GM20000 (cell line): ENCODE measurements at regions not wholly inside any gene's neighbourhood (a gene's known extent, or its start where the extent isn't known, plus 50 kb on each side); places are given as distances from the start of the nearest gene placed in this dataset.

Experiments used
- DNase-seq: peaks from one replicate; pipeline ENCODE4 v3.0.0; 2012; ENCODE audit warnings: low spot score
- TF ChIP-seq, protein P1 (sequence below): IDR thresholded peaks from 2 replicates; pipeline ENCODE4 v1.5.1; 2012; ENCODE audit warnings: mild to moderate bottlenecking, control low read depth; ENCODE audit errors: extremely low read depth, missing control alignments

DNA sequence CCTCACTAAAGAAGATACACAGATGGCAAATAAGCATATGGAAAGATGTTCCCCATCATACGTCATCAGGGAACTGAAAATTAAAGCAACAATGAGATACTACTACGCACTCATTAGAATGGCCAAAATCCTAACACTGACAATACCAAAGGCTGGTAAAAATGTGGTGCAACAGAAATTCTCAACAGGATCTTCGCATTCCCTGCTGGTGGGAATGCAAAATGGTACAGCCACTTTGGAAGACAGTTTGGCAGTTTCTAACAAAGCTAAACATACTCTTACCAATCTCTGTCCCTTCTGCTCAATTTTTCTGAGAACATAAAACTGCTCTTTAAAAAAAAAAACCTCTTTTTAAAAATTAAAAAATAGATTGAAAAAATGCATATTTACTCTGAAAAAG is 300.2 kb downstream of the FBXW7 start:
- no peak for DNase-seq
- TF ChIP-seq, protein P1, sequence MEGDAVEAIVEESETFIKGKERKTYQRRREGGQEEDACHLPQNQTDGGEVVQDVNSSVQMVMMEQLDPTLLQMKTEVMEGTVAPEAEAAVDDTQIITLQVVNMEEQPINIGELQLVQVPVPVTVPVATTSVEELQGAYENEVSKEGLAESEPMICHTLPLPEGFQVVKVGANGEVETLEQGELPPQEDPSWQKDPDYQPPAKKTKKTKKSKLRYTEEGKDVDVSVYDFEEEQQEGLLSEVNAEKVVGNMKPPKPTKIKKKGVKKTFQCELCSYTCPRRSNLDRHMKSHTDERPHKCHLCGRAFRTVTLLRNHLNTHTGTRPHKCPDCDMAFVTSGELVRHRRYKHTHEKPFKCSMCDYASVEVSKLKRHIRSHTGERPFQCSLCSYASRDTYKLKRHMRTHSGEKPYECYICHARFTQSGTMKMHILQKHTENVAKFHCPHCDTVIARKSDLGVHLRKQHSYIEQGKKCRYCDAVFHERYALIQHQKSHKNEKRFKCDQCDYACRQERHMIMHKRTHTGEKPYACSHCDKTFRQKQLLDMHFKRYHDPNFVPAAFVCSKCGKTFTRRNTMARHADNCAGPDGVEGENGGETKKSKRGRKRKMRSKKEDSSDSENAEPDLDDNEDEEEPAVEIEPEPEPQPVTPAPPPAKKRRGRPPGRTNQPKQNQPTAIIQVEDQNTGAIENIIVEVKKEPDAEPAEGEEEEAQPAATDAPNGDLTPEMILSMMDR: no peak

DNA sequence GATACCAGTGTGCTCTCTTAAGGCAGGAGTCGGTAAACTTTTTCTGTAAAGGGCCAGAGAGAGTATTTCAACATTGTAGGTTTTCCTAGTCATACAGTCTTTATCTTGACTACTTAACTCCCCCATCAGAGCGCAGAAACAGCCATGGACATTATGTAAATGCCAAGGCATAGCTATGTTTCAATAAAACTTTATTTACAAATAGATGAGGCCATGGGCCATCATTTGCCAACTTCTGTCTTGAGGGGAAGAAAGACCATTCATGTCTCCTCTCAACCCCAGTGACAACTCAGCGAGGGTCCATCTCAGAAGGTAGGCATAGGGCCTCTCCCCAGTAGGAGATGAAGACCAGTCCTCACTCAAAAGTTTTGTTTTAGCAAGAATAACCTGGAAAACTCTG is 301.3 kb downstream of the FBXW7 start:
- TF ChIP-seq, protein P1: no peak
- no peak for DNase-seq

DNA sequence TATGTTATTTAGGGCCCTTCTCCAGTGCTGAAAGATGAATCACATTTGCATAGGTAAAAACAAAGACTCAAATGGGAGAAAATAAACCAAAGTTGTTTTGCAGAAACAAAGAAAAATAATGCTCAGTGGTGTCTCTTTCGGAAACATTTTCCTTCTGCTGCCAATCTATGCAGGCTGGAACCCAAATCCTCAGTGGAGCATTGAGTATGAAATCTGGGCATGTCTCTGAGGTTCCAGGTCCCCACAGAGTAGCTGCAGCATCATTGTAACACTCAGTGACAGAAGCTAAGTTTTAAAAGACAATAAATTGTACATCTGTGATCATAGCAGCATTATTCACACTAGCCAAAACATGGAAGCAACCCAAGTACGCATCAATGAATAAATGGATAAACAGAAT is 303.6 kb downstream of the FBXW7 start:
- TF ChIP-seq, protein P1: no peak
- DNase-seq: no peak

DNA sequence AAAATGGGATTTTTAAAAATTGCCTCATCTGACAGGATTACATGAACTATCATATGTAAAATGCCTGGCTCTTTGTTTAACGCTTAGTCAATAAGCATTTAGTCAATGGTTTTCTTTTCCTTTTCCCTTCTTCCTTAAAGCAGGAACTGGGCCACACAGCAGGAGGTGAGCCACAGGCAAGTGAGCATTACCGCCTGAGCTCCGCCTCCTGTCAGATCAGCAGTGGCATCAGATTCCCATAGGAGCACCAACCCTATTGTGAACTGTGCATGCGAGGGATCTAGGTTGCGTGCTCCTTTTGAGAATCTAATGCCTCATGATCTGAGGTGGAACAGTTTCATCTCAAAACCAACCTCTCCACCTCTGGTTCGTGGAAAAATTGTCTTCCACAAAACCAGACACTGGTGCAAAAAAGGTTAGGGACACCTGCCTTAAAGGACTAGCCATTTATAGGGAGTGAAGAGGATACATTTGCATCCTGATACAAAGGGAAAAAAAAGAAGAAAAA is 306.1 kb downstream of the FBXW7 start:
- TF ChIP-seq, protein P1: no peak
- no peak for DNase-seq

DNA sequence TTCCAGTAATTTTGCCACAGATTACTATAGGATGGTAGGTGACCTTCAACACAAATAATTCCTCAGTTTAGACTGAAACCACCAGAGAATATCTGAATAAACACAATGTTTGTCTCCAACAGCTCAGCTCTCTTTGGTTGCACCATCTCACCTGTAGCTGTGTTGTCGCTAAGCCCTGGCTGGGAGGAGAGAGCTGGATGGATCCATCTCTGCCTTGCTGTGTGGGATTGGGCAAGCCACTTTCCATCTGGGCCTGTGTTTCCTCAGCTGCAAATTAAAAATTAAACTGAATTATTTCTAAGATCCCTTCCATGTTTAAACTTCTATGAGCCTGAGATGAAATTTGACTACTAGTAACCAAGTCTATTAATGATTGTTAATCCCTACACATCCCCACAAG is 310.2 kb downstream of the FBXW7 start:
- no peak for DNase-seq
- TF ChIP-seq, protein P1: no peak

DNA sequence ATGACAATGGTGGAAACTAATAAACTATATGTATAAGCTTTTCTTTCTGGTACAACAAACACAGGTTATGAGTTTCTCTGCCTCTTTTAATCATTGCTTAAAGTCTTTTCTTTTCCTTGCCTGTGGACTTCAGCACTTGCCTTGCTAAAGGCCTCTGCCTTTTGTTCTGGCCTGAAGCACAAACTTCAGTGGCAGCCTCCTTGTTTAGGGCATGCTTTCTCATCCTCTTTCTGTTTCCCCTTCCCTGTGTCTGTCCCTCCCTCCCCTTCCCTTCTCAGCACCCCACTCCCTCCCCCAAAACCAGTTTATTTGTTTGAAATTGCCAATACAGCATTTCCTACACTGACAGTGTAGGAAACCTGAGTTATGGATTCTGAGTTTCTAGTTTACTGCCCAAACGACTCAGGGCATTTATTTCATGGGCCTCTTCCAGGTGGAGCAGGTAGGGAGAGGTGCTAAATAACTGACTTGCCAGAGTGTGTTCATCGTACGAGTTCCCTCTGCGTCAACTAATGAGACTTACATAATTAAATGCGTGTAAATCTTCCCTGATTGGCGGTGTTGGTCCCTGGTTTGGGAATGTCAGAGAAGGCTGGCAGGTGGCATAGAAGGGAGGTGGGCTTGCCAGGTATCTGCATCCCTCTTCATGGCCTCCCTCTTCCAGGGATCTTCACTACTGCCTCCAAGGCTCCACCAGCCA is 311.0 kb downstream of the FBXW7 start:
- DNase-seq: no peak
- TF ChIP-seq, protein P1: no peak

DNA sequence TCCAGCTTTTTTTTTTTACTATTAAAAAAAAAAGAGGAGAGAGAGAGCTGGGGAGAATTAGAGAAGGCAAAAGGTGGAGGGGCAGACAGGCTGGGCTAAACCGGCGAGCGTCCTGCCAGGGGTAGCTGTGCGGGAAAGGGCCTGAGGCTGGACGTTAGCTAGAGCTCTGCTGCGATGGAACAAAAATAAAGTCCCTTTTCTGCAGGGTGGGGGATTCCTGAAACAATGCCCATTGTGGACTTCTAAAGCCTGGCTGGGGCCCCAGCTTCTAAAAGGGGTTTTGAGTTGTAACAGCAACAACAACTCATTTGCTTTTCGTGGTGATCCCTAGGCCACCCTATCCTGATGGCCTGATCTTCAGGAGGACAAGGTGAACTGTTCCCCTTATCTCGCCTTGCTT is 311.7 kb downstream of the FBXW7 start:
- DNase-seq: no peak
- TF ChIP-seq, protein P1: no peak
